GM19328 (cell line): ENCODE measurements at regions not wholly inside any gene's neighbourhood (a gene's known extent, or its start where the extent isn't known, plus 50 kb on each side); places are given as distances from the start of the nearest gene placed in this dataset.
"Not testable (repeated sequence)": the region's sequence is repeated elsewhere in the genome, so short reads cannot be mapped to it uniquely, and the experiment has no call there.

Experiments
- ATAC-seq: cut with Tn5 transposase; IDR thresholded peaks from one replicate; pipeline ENCODE4 v1.9.1; 2021; ENCODE audit warnings: mild to moderate bottlenecking, moderate library complexity; ENCODE audit not compliant: unreplicated experiment

DNA sequence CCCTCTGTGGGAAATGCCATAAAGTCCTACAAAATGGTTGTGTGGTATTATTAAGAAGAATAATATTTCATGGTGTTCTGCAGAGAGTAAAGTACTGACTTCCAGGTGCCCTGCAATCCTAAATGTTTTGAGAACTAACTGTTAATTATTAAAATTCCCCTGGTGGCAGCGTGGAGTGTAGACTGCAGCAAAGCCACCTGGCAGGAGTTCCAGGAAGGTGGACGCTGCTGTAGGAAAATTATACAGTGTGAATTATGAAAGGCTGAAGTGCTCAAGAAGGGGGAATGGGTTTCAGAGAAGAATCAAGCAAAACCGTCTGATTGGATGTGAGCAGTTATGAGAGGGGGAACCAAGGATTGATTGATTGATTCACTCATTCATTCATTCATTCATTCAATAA lies 572.4 kb upstream of the PPP2R3A start:
- no peak for ATAC-seq

GRCh38 chr3:135393898-135394525 lies 571.5 kb upstream of the PPP2R3A start:
- no peak for ATAC-seq

DNA sequence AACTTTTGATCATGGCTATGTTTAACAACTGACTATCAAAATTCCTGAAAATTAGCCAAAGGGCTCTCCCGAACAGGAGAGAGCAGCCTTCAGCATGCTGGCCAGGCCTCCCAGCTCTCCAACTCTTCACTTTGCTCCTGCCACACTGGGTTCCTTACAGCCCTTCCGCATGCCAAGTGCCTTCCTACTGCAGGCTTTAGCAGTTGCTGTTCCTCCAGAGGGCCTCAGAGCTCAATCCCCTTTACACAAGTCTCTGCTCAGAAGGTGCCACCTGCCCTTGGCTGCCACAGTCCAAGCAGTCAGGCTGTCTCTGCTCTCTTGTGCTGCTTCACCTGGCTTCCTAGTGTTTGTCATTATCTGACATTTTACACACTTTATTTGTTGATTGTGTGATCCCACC lies 553.1 kb upstream of the PPP2R3A start:
- no peak for ATAC-seq

DNA sequence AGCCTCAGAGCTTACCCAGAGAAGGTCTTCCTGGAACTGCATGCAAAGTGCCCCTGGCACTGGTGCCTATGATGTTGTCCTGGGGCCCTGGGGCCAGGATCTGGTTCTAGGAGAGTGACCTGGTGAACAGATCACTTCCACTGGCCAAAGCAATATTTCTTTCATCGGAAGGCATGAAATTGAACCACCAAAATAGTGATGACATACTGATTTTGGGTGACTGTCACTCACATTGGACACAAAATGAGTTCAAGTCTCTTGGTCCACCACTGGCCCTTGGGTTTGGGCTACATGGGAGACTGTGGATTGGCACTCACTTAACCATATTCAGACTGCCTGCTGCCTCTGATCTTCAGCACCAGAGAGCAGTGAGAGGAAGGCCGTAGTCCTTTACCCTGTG lies 549.3 kb upstream of the PPP2R3A start:
- ATAC-seq: no peak

- ATAC-seq: no peak
Measured at GRCh38 chr3:135419155-135419554, 546.4 kb upstream of the PPP2R3A start.

DNA sequence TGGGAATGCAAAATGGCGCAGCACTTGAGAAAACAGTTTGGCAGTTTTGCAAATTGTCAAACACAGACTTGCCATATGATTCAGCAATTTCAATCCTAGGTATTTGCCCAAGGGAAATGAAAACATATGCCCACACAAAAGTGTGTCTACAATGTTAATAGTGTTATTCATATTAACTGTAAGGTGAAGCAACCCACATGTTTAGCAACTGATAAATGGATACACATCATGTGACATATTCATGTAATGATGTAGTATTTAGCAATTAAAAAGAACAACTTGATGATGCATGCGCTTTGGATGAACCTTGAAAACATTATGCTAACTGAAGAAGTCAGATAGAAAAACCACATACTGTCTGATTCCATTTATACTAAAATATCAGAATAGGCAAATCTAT lies 539.0 kb upstream of the PPP2R3A start:
- no peak for ATAC-seq

GRCh38 chr3:135432402-135432801 lies 533.1 kb upstream of the PPP2R3A start:
- ATAC-seq: no peak

DNA sequence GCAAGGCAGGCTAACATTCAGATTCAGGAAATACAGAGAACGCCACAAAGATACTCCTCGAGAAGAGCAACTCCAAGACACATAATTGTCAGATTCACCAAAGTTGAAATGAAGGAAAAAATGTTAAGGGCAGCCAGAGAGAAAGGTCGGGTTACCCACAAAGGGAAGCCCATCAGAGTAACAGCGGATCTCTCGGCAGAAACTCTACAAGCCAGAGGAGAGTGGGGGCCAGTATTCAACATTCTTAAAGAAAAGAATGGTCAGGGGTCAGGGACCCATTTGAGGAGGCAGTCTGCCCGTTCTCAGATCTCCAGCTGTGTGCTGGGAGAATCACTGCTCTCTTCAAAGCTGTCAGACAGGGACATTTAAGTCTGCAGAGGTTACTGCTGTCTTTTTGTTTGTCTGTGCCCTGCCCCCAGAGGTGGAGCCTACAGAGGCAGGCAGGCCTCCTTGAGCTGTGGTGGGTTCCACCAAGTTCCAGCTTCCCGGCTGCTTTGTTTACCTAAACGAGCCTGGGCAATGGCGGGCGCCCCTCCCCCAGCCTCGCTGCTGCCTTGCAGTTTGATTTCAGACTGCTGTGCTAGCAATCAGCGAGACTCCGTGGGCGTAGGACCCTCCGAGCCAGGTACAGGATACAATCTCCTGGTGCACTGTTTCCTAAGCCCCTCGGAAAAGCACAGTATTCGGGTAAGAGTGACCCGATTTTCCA lies 526.5 kb upstream of the PPP2R3A start:
- not testable (repeated sequence) for ATAC-seq

DNA sequence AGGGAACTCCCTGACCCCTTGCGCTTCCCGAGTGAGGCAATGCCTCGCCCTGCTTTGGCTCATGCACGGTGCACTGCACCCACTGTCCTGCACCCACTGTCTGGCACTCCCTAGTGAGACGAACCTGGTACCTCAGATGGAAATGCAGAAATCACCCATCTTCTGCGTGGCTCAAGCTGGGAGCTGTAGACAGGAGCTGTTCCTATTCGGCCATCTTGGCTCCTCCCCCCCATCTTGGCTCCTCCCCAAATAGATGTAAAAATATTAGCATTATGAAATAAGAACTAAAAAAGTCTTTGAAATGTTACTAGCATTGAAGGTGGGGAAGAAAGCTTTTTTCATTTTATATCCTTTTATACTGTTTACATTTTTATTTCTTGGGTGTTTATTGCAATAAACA lies 525.9 kb upstream of the PPP2R3A start:
- not testable (repeated sequence) for ATAC-seq

- no peak for ATAC-seq
Measured at GRCh38 chr3:135440233-135440632, 525.3 kb upstream of the PPP2R3A start.

- no peak for ATAC-seq
Measured at GRCh38 chr3:135440746-135441145, 524.8 kb upstream of the PPP2R3A start.

DNA sequence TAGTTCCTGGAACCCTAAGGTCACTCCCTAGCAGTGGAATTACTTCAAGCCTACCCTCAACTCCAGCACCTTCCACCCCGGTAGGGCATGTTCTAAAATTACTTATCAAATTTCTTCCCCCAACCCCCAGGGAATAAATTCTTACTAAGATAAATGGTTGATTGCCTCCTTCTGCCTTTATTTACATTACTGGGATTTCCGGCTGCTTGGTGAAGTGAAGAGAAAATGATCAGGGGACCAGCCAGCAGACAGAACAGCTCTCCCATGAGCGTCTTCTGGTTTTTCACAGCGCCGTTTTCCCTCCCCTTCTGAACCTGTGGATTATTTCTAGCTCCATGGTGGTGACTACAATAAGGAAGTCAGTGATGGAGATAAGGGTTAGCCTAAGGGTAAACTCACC lies 521.5 kb upstream of the PPP2R3A start:
- ATAC-seq: no peak

- ATAC-seq: no peak
Measured at GRCh38 chr3:135447483-135447882, 518.0 kb upstream of the PPP2R3A start.

DNA sequence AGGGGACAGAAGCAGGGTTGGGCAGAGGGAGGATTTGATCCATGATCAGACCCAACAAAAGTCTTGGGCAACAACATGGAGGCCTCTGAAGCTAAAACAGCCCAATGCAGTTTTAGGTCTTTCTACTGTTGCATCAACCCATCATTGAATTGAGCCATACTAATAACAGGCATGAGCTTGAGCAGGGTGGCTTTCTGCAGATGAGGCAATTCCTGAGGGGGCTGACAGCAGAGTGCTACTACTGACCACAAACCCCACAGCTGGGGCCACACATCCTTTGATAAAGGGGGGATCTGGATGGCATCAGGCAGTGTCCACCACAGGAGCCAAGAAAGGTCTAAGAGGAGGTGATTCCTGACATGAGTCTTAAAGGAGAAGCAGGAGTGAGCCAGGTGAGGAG lies 517.0 kb upstream of the PPP2R3A start:
- no peak for ATAC-seq

GRCh38 chr3:135449046-135449445 lies 516.5 kb upstream of the PPP2R3A start:
- no peak for ATAC-seq

DNA sequence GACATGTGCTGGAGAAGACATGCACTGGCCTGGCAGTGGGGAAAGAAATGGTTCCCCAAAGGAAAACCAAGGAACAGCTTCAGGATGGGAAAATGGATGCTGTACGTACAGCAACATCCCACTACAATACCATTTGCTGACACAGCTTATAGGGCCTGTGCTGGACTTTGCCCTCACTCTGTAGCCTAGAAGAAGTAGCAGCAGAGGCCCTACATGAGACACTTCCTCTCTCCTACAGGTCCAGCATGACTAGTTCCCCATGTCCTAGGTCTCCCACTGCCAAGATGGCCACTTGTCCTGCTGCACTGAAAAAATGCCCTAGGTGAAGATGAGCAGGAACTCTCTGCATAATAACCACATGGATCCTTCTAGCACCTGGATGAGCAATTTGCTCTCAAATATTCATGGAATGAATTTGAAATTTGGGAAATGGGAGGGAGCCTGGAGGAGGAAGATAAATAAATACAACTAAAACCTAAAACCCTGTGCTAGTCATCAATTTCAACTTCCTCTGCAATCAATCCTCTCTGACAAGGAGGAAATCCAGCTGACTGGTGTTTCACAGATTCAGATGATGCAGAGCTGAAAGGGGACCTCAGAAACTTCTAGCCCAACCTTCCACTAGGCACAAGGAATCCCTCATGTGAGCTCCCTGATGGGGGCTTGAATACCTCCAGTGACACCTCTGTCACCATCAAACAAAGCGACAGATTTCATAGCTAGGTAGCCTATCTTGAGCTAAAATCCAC lies 514.3 kb upstream of the PPP2R3A start:
- ATAC-seq: no peak

GRCh38 chr3:135452881-135453280 lies 512.6 kb upstream of the PPP2R3A start:
- ATAC-seq: no peak

GRCh38 chr3:135453326-135453725 lies 512.2 kb upstream of the PPP2R3A start:
- ATAC-seq: no peak

DNA sequence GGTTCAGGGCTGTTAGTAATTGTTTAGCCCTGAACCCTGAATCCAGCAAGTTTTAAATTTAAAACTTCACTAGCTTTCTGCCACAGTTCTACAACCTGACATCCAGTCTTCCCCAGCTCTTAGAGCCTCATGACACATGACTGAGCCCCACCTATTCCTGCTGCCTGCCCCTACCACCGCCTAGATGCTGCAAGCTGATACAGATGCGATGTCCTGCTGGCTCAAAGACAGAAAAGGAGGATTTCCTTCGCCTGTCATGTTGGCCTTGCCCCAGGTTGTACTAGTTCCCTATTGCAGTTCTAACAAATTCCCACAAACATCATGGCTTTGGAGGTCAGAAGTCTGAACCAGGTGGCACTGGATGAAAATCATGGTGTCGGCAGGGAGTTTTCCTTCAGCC lies 510.6 kb upstream of the PPP2R3A start:
- ATAC-seq: no peak

DNA sequence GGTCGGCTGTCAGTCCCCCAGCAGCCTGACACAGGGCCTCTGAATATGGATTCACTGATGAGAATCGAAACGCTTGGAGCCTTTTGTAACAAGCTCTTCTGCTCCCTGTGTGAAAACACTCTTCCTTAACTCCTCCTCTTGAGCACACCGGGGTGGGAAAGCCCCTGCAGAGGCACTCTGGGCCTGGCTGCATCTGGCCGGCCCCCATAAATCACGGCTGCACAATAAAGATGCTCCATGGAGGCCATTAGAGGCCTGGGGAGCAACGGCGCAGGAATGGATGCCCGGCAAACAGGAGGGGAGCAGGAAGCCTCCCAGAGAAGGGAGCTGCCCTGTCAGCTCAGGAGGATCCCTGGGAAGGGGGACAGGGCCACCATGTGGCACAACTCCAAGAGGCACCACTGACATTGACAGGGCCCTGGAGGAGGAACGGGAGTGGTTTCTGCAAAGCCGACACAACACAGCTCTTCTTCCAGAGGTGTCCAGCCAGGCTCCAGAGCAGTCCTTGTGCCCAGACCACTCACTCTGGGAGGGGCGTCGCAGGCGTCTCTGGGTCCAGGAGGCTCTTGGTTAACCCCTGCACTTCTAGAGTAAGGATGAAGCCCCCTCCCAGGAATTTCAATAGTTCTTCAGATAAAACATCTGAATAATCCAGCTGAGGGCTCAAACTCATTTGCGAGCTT lies 509.3 kb upstream of the PPP2R3A start:
- no peak for ATAC-seq

DNA sequence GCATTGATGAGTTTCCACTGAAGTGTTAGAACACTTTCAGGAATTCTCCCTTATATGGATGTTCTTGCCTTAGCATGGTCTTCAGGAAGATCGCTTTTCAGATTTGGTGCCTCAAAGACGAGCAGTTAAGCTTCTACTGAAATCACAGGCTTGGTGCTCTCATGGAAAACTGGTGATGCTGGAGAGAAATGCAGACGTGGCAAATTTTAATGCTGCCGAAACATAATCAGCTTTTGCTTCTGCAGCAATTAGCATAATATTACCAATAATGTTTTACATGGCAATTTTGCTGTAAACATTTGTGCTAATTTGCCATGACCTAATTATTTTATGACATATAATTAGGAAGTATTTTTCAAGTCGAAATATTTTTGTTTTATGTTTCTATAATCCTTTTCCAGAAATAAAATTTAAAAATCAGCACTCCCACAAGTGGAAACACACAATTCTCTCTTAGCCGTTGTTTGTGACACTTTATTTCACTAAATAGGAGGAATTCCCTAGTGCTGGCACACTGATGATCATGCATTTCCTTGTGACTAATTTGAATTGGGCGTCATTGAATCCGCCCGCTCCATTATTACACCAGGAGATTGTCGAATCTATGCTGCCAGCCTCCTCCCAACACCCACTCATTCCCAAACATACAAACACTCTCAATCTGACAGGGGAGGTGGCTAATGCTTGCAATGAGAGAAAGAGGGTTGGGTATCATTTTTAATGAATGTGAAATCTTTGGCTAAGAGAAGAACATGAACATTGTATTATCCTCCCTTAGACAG lies 506.8 kb upstream of the PPP2R3A start:
- no peak for ATAC-seq
